ENCODE measurements at regions not wholly inside any gene's neighbourhood (a gene's known extent, or its start where the extent isn't known, plus 50 kb on each side); places are given as distances from the start of the nearest gene placed in this dataset.
"Not testable (repeated sequence)": the region's sequence is repeated elsewhere in the genome, so short reads cannot be mapped to it uniquely, and the experiment has no call there.

DNA sequence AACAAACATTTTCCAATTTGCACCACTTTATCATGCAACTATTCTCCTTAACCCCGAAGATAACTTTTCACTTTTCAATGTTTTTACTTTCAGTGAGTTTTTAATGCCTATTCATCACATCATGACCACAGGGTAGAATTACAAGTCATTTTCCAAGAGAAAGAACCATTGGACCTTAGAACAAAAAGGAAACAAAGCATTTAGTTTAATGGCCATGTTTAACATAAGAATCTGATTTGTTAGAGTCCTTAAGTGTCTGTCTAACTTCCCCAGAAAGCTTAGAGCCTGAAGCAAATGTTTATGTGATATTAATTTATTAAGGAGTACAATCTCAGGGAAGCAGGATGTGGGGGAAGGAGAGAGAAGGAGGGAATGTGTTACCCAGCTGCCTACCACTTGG is 325.8 kb upstream of the RIOK2 start (continued):
- TF ChIP-seq KDM4A (IDR thresholded peaks at IDR 0.05; ENCODE audit: low read depth, low read length, severe bottlenecking) = no peak
- no peak for TF ChIP-seq POU5F1 (IDR thresholded peaks at IDR 0.05; ENCODE audit: low read depth, low read length)
- no peak for TF ChIP-seq MAX (IDR thresholded peaks at IDR 0.05)
- no peak for TF ChIP-seq TAF7 (optimal IDR thresholded peaks at IDR 0.05; ENCODE audit: borderline replicate concordance, low read depth, low read length)
- no peak for TF ChIP-seq CBX8 (IDR thresholded peaks at IDR 0.05; ENCODE audit: borderline replicate concordance, low read depth, low read length)
- no peak for TF ChIP-seq SAP30 (IDR thresholded peaks at IDR 0.05; ENCODE audit: insufficient read depth, insufficient replicate concordance, low read length)
- TF ChIP-seq RFX5 (IDR thresholded peaks at IDR 0.05; ENCODE audit: borderline replicate concordance, low read depth, low read length) = no peak

GRCh38 chr5:97519565-97519964 is 336.5 kb upstream of the RIOK2 start:
- DNase-seq (ENCODE audit: low read depth in 1 of 2, low spot score in 2 of 2) = peak in 1 of 2 experiments; percentile 46
- H3K79me2 ChIP-seq (ENCODE audit: control insufficient read depth in 1 of 2, insufficient read depth in 2 of 2, low read length in 2 of 2); H4K5ac ChIP-seq (ENCODE audit: insufficient read length, low read depth, low read length); FAIRE-seq; H2BK20ac ChIP-seq (ENCODE audit: low read length); H3K36me3 ChIP-seq (ENCODE audit: control insufficient read depth in 2 of 4, insufficient read depth in 4 of 4, low read length in 3 of 4); H3K4me2 ChIP-seq (ENCODE audit: insufficient read depth in 1 of 2, low read depth in 2 of 2, low read length in 2 of 2); H3K56ac ChIP-seq (replicated peaks; ENCODE audit: insufficient read length, low read depth, low read length); CTCF ChIA-PET (ENCODE audit: partially characterized antibody); H2AK5ac ChIP-seq (ENCODE audit: low read depth, low read length); H3K23me2 ChIP-seq (ENCODE audit: low read depth, low read length); H3K4ac ChIP-seq (replicated peaks; ENCODE audit: insufficient read length, low read depth, low read length); H2BK5ac ChIP-seq (ENCODE audit: low read depth, low read length); H2BK120ac ChIP-seq (replicated peaks; ENCODE audit: low read depth, low read length); POLR2A ChIA-PET (ENCODE audit: partially characterized antibody); H3K4me1 ChIP-seq (replicated peaks in 1 of 4; ENCODE audit: control insufficient read depth in 3 of 4, insufficient read depth in 4 of 4, low read length in 3 of 4); H3K18ac ChIP-seq (ENCODE audit: extremely low read depth, low read length); H2BK12ac ChIP-seq (ENCODE audit: low read depth, low read length); H3K79me1 ChIP-seq (ENCODE audit: low read depth, low read length); H2AFZ ChIP-seq (ENCODE audit: low read length); H3K23ac ChIP-seq (ENCODE audit: insufficient read length); H4K8ac ChIP-seq (ENCODE audit: extremely low read depth, insufficient read depth, low read length); H3K27ac ChIP-seq (ENCODE audit: low read depth, low read length); H3K9me3 ChIP-seq (ENCODE audit: insufficient read depth in 2 of 2, low read depth in 1 of 2, low read length in 1 of 2); H3K27me3 ChIP-seq (replicated peaks in 1 of 4; ENCODE audit: control insufficient read depth in 3 of 4, extremely low read depth in 1 of 4, insufficient read depth in 3 of 4, low read length in 3 of 4); H3K9ac ChIP-seq (replicated peaks in 1 of 4; ENCODE audit: extremely low read depth in 1 of 4, low read depth in 3 of 4, low read length in 3 of 4); H3K4me3 ChIP-seq (ENCODE audit: extremely low read depth in 1 of 4, insufficient read depth in 2 of 4, low read depth in 3 of 4, low read length in 4 of 4); H4K91ac ChIP-seq (replicated peaks; ENCODE audit: insufficient read length, low read length); H4K20me1 ChIP-seq (replicated peaks in 1 of 2; ENCODE audit: control insufficient read depth in 1 of 2, insufficient read depth in 2 of 2, low read length in 2 of 2); H3K14ac ChIP-seq (ENCODE audit: insufficient read length); H2BK15ac ChIP-seq (ENCODE audit: low read length): not testable (repeated sequence)
- WGBS, 2 experiments (ENCODE audit: extremely low coverage in 1 of 2, insufficient coverage in 1 of 2, insufficient read length in 1 of 2, insufficient replicate concordance in 2 of 2, low coverage in 1 of 2, low lambda C conversion rate in 2 of 2, missing lambda C conversion rate in 1 of 2) = 94% methylated on average over 20 of the region's 22 CpGs; no CpG with 5 or more reads in 1 of the 2 experiments

All from H1 (cell line).